ENCODE measurements at regions not wholly inside any gene's neighbourhood (a gene's known extent, or its start where the extent isn't known, plus 50 kb on each side); places are given as distances from the start of the nearest gene placed in this dataset.
"Not testable (repeated sequence)": the region's sequence is repeated elsewhere in the genome, so short reads cannot be mapped to it uniquely, and the experiment has no call there.

DNA sequence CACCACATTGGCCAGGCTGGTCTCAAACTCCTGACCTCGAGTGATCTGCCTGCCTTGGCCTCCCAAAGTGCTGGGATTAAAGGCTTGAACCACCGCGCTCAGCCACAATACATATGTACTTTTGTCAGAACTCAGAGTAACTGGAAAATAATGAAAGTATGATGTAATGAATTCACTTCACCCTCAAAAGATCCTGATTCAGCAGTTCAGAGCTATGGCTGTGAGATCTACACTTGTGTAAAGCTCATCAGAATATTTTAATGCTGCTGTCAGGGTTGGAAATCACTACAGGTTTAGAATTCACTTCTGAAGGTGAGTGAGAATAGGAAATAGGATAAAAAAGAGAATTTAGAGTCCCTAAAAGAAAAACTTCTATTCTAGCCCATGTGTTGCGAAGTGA, 464.5 kb upstream of the NRSN1 start:
- TF ChIP-seq EZH2 (IDR thresholded peaks at IDR 0.05; ENCODE audit: low read length, missing control alignments), result no peak
- TF ChIP-seq, protein P1, sequence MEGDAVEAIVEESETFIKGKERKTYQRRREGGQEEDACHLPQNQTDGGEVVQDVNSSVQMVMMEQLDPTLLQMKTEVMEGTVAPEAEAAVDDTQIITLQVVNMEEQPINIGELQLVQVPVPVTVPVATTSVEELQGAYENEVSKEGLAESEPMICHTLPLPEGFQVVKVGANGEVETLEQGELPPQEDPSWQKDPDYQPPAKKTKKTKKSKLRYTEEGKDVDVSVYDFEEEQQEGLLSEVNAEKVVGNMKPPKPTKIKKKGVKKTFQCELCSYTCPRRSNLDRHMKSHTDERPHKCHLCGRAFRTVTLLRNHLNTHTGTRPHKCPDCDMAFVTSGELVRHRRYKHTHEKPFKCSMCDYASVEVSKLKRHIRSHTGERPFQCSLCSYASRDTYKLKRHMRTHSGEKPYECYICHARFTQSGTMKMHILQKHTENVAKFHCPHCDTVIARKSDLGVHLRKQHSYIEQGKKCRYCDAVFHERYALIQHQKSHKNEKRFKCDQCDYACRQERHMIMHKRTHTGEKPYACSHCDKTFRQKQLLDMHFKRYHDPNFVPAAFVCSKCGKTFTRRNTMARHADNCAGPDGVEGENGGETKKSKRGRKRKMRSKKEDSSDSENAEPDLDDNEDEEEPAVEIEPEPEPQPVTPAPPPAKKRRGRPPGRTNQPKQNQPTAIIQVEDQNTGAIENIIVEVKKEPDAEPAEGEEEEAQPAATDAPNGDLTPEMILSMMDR (conservative IDR thresholded peaks at IDR 0.05 in 1 of 2, IDR thresholded peaks at IDR 0.05 in 1 of 2; ENCODE audit: low read depth in 1 of 2, low read length in 2 of 2), result no peak
- Histone ChIP-seq H4K20me1 (ENCODE audit: control insufficient read depth, extremely low read depth, insufficient read depth, low read length) (no peaks in the 10 kb centered on the region), H3K9me3 (ENCODE audit: control insufficient read depth, insufficient read depth, low read depth, low read length) (no peaks in the 10 kb centered on the region), H3K79me2 (ENCODE audit: control insufficient read depth, insufficient read depth, low read length) (no peaks in the 10 kb centered on the region), H3K27ac (ENCODE audit: insufficient read depth, low read length) (no peak overlapping the region), H3K9ac (ENCODE audit: insufficient read depth, low read length) (no peak overlapping the region), H3K4me2 (ENCODE audit: extremely low read depth, insufficient read depth, low read length) (no peak overlapping the region), H2AFZ (ENCODE audit: low read length) (no peak overlapping the region), H3K4me3 (replicated peaks in 1 of 4; ENCODE audit: control extremely low read depth in 1 of 4, insufficient read depth in 1 of 4, low read depth in 3 of 4, low read length in 4 of 4) (no peak overlapping the region), H3K27me3 (ENCODE audit: control insufficient read depth, insufficient read depth, low read length) (no peaks in the 10 kb centered on the region), H3K36me3 (ENCODE audit: control insufficient read depth, insufficient read depth, low read length) (no peaks in the 10 kb centered on the region), H3K4me1 (ENCODE audit: control insufficient read depth, extremely low read depth, insufficient read depth, low read length) (no peaks in the 10 kb centered on the region)
- no peak for DNase-seq (ENCODE audit: low read depth in 2 of 2)

DNA sequence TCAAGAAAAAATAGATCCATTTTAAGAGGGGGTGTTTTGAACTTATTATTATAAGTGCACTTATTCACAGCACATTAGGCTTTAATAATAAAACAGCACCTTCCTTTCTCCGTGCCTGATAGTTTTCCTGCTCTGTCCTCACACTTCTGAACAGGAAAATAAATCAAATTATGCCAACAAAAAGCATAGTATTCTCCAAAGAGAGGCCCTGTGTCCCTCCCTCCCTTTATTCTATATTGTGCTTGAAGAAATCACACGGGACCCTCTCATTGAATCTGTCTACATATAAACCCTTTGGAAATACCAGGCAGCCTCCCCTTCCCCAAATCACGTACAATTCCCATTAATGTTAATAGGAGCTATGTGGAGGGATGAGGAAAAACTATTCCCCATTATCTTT, 462.9 kb upstream of the NRSN1 start:
- DNase-seq (ENCODE audit: low read depth in 2 of 2), result no peak
- no peak overlapping the region for H3K4me2 ChIP-seq (ENCODE audit: extremely low read depth, insufficient read depth, low read length)
- H3K4me1 ChIP-seq (ENCODE audit: control insufficient read depth, extremely low read depth, insufficient read depth, low read length), result no peaks in the 10 kb centered on the region
- no peak overlapping the region for H3K4me3 ChIP-seq (replicated peaks in 1 of 4; ENCODE audit: control extremely low read depth in 1 of 4, insufficient read depth in 1 of 4, low read depth in 3 of 4, low read length in 4 of 4)
- TF ChIP-seq EZH2 (IDR thresholded peaks at IDR 0.05; ENCODE audit: low read length, missing control alignments), result no peak
- TF ChIP-seq, protein P1 (conservative IDR thresholded peaks at IDR 0.05 in 1 of 2, IDR thresholded peaks at IDR 0.05 in 1 of 2; ENCODE audit: low read depth in 1 of 2, low read length in 2 of 2), result no peak
- no peaks in the 10 kb centered on the region for H3K27me3 ChIP-seq (ENCODE audit: control insufficient read depth, insufficient read depth, low read length)
- H2AFZ ChIP-seq (ENCODE audit: low read length), result no peak overlapping the region
- no peak overlapping the region for H3K9ac ChIP-seq (ENCODE audit: insufficient read depth, low read length)
- H3K79me2 ChIP-seq (ENCODE audit: control insufficient read depth, insufficient read depth, low read length), result no peaks in the 10 kb centered on the region
- no peaks in the 10 kb centered on the region for H3K36me3 ChIP-seq (ENCODE audit: control insufficient read depth, insufficient read depth, low read length)
- H4K20me1 ChIP-seq (ENCODE audit: control insufficient read depth, extremely low read depth, insufficient read depth, low read length), result no peaks in the 10 kb centered on the region
- H3K9me3 ChIP-seq (ENCODE audit: control insufficient read depth, insufficient read depth, low read depth, low read length), result no peaks in the 10 kb centered on the region
- H3K27ac ChIP-seq (ENCODE audit: insufficient read depth, low read length), result no peak overlapping the region

DNA sequence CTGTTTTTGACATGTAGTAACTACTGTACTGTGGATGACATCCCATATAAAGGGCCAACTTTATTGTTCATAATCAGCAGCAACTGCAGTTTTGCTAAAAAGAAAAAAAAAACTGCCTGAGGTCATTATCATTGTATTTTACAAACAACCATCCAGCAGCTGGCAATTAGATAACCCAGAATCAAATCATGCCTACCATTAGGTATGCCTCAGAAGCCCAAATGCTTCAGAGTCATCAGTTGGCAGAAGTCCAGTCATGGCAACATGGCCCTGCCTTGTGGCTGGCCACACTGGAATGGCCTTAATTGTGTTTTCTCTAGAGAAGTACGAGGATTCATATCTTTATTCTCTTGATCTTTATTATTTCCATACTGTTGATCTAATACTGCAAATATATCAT, 462.4 kb upstream of the NRSN1 start:
- TF ChIP-seq, protein P1 (conservative IDR thresholded peaks at IDR 0.05 in 1 of 2, IDR thresholded peaks at IDR 0.05 in 1 of 2; ENCODE audit: low read depth in 1 of 2, low read length in 2 of 2), result no peak
- no peak for TF ChIP-seq EZH2 (IDR thresholded peaks at IDR 0.05; ENCODE audit: low read length, missing control alignments)
- Histone ChIP-seq H3K79me2 (ENCODE audit: control insufficient read depth, insufficient read depth, low read length) (no peaks in the 10 kb centered on the region), H3K27ac (ENCODE audit: insufficient read depth, low read length) (no peak overlapping the region), H3K27me3 (ENCODE audit: control insufficient read depth, insufficient read depth, low read length) (no peaks in the 10 kb centered on the region), H3K9me3 (ENCODE audit: control insufficient read depth, insufficient read depth, low read depth, low read length) (no peaks in the 10 kb centered on the region), H3K9ac (ENCODE audit: insufficient read depth, low read length) (no peak overlapping the region), H3K36me3 (ENCODE audit: control insufficient read depth, insufficient read depth, low read length) (no peaks in the 10 kb centered on the region), H3K4me1 (ENCODE audit: control insufficient read depth, extremely low read depth, insufficient read depth, low read length) (no peaks in the 10 kb centered on the region), H4K20me1 (ENCODE audit: control insufficient read depth, extremely low read depth, insufficient read depth, low read length) (no peaks in the 10 kb centered on the region), H2AFZ (ENCODE audit: low read length) (no peak overlapping the region), H3K4me2 (ENCODE audit: extremely low read depth, insufficient read depth, low read length) (no peak overlapping the region), H3K4me3 (replicated peaks in 1 of 4; ENCODE audit: control extremely low read depth in 1 of 4, insufficient read depth in 1 of 4, low read depth in 3 of 4, low read length in 4 of 4) (no peak overlapping the region)
- DNase-seq (ENCODE audit: low read depth in 2 of 2), result no peak

DNA sequence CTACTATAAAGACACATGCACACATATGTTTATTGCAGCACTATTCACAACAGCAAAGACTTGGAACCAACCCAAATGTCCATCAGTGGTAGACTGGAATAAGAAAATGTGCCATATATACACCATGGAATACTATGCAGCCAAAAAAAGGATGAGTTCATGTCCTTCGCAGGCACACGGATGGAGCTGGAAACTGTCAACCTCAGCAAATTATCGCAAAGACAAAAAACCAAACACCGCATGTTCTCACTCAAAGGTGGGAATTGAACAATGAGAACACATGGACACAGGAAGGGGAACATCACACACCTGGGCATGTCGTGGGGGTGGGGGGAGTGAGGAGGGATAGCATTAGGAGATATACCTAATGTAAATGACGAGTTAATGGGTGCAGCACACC, 460.1 kb upstream of the NRSN1 start:
- H3K27me3 ChIP-seq (ENCODE audit: control insufficient read depth, insufficient read depth, low read length); H3K4me1 ChIP-seq (ENCODE audit: control insufficient read depth, extremely low read depth, insufficient read depth, low read length); H3K27ac ChIP-seq (ENCODE audit: insufficient read depth, low read length); H3K4me2 ChIP-seq (ENCODE audit: extremely low read depth, insufficient read depth, low read length); H2AFZ ChIP-seq (ENCODE audit: low read length); DNase-seq (ENCODE audit: low read depth in 2 of 2); H4K20me1 ChIP-seq (ENCODE audit: control insufficient read depth, extremely low read depth, insufficient read depth, low read length); H3K36me3 ChIP-seq (ENCODE audit: control insufficient read depth, insufficient read depth, low read length); H3K4me3 ChIP-seq (replicated peaks in 1 of 4; ENCODE audit: control extremely low read depth in 1 of 4, insufficient read depth in 1 of 4, low read depth in 3 of 4, low read length in 4 of 4); H3K9me3 ChIP-seq (ENCODE audit: control insufficient read depth, insufficient read depth, low read depth, low read length); H3K79me2 ChIP-seq (ENCODE audit: control insufficient read depth, insufficient read depth, low read length); H3K9ac ChIP-seq (ENCODE audit: insufficient read depth, low read length): not testable (repeated sequence)
